DMS79 treated with DMSO at 0.1 percent for 48 hours (cell line): ENCODE measurements at regions not wholly inside any gene's neighbourhood (a gene's known extent, or its start where the extent isn't known, plus 50 kb on each side); places are given as distances from the start of the nearest gene placed in this dataset.

ENCODE experiments used
- DNase-seq: peaks from one replicate; lab custom pipeline; 2025; lab: John Stamatoyannopoulos, UW

DNA sequence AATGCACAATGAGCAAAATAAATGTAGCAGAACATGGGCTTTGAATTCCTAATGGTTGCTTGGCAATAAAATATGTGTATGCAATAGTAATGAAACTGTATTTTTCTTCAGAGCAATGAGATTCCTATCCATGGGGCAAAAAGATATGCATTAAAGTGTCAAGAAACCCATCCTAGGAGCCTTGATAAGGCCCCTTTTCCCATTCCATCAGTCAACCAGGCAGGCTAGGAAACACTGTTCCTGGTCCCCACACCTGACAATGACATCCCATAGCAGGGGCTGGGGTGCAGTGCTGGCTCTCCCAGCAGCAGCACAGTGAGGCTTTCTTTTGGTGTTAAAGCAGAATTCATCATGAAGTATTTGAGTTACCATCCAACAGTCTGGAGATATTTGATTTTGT lies 113.3 kb upstream of the AGTR1 start:
- DNase-seq: no peak

DNA sequence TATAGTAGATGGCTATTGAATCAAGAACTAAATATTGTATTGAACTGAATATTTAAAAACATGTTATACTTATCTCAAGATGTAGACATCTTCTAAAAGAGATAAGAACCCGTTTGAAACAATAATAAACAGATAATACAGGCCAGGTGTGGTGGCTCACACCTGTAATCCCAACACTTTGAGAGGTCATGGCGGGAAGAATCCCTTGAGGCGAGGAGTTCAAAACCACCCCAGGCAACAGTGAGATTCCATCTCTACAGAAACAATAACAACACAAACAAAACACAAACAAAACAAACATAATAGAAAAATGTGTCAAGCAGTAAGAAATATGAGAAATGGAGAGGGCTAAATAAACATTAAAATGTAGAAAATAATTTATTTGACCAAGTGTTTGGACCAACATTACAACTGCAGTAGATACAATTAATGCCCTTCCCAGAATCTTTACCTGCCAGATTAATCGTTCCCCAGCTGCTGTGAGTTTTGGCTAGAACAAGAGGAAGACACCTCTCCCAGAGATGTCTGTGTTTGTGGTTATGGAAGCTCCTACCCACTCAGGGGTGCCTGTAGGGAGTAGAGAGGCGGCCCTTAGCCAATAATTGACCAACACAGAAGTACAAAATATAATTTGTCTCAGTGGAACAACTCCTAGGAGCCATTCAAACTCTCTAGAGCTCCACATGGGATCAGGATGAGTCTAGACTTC lies 111.9 kb upstream of the AGTR1 start:
- no peak for DNase-seq

DNA sequence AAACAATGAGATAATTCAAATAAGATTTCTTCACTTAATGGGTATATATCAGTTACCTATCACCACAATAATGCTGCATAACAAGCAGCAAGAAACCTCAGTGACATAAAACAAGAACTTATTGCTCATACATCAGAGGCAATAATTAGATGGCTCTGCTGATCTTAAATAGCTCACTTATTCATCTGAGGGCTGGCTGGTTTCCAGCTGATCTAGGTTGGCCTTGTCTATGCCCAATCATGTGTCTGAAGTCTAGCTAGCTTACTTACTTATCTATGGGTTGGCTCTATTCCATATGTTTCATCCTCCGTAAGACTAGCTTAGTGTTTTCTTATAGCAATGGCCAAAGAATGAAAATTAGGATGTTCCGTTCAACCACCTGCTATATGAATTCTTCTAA lies 109.4 kb upstream of the AGTR1 start:
- DNase-seq: no peak

DNA sequence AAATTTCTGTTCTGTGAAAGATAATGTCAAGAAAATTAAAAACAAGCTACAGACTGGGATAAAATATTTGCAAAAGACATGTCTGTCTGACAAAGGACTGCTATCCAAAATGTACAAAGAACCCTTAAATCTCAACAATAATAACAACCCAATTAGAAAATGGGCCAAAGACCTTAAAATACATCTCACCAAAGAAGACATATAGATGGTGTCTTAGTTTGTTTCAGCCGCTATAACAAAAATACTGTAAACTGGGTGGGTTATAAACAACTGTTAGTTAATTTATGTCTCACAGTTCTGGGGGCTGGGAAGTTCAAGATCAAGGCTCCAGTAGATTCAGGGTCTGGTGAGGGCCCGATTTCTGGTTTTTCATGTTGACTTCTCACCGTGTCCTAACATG lies 106.2 kb upstream of the AGTR1 start:
- DNase-seq: no peak

DNA sequence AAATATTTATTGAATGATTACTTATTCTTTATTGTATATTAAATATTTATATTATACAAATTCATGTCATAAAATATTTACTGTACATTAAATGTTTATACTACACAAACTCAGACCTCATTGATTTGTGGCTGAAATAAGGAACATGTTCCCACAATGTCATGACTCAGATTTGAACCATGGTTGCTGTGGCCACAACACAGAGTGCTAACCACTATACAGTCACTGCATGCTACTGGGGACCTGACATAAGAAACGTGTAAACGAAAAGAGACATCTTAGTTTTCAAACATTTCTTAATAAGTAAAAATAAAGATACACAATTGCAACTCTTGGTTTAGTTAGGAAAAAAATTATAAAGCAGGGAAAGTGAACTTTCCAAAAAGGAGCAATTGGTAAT lies 99.1 kb upstream of the AGTR1 start:
- no peak for DNase-seq

DNA sequence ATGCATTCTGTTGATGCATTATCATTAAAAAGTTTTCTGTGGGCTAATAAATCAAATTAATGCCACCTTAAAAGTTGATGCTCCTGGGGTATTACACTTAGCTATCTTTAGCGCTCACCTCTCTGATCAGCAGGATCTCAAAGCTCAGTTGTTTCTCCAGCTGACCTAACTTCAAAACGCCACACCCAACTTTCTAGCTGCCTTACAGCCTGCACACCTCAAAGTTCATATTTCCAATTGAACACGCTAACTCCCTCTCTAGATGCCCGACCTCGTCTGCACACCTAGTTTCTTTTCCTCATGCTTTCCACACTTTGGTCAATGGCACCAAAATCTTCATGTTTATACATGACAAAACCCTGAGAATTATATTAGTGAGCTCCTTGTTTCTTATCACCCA lies 98.2 kb upstream of the AGTR1 start:
- no peak for DNase-seq

DNA sequence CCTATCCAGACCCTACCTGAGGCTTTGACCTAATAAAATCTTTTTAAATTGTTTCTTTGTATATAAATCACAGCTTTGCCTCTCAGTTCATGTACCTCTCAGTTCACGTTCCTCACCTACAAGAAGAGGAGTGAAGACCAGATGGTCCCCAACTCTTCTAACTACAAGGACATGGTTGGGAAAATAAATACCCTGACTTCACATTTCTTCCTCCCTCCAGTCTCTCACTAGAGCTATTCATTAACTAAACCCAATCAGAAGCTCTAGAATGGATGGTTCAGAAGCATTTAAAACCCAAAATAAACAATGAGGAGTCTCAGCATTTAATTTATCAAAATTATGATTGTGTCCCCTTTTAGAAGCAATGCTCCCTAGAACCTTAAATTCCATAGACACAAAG lies 97.3 kb upstream of the AGTR1 start:
- no peak for DNase-seq

DNA sequence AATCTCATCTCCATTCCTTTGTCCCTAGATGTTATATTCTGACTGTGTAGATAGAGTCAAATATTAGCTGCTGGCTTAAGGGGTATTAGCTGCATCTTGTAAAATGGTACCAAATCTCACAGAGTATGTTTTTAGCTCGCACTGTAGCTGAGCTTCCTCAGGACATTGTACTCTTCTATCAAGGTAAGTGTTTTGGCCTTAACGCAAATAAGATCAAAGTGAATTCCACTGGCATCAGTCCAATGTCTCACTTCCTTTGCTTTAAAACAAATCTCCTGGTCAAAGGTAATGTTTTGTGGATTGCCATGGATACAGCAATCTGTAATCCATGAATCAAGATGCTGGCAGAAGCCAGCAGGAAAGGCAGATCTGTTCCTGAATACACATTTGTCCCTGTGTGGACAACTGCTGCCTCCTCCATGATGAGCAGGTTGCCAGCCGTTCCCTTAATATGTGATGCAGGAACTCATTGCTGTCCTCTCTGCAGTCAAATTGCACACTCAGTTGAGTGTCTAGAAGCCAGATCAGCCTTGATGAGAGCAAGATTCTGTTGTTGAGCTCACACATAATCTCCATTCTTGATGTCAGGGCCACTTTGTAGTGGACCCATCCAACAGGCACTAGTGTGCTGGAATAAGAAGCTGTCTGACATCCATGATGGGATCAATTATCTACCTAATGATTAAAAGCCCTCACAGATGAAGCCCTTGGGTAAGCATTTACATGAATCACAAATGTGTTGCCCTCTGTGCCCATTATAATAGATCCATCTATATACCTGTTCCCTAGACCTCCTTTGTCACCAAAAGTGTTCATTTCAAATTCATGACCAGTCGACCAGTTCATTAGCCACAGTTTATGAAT lies 96.6 kb upstream of the AGTR1 start:
- no peak for DNase-seq

DNA sequence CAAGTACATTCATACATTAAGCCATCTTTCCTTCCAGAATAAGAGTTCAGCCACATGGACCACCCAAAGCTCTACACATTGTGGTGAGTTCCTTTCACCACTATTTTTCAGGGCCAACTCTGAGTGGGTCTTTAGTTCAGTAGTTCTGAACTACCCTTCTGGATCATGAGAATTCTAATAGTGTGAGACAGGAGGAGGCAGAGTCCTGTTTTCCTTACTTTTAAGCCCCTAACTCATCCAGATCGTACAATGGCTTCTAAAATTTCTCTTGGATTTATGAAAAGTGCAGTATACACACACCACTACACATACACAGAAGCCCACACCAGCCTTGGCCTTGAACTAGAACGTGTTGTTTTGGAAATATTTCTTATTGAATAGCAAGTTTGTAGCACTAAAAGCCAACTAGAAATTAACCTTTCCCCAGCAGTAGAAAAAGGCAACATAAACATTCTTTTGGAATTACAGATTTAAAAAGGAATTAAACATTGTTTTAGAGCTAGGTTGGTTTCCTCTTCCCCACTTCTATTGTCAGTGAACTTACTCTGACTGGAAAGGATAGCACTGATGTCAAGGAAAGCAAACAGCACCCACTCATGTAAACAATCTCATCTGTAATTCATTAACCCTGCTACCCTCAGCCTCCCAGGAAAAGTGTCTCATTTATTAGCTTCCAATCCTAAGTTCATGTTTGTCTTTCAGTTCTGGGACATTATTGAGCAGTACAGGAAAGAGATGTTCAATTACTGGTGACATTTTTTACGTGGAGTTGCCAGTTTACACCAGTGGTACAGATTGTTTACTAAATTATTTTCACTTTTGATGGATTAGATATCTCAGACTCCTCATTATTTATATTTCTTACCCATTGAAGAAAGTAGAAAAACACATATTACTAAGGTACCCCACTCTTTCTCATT lies 95.7 kb upstream of the AGTR1 start:
- no peak for DNase-seq

DNA sequence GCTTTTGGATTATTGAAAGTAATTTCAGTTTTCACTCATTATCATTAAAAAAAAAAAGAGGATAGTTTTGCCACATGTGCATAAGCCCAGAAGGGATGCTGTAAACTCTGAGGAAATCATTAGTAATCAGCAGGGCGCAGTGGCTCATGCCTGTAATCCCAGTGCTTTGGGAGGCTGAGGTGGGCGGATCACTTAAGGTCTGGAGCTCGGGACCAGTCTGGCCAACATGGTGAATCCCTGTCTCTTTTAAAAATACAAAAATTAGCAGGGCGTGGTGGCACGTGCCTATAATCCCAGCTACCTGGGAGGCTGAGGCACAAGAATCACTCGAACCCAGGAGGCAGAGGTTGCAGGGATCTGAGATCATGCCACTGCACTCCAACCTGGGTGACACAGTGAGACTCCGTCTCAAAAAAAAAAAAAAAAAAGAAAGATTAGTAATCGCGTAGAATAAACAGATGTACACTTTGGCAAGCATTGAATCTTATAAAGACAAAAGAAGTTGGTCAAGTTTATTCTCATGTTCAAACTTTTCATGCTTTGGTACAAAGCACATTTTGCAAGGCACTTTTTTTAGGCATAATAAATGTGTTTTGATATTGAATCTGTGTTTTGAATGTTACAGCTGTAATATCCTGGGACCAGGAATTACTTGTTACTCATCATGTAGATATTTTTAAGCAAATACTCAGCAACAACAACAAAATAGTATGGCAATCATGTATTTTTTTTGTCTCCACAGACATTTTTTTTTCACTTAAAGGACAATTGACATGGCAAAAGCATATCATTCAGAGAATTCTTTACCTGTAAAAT lies 93.2 kb upstream of the AGTR1 start:
- no peak for DNase-seq

DNA sequence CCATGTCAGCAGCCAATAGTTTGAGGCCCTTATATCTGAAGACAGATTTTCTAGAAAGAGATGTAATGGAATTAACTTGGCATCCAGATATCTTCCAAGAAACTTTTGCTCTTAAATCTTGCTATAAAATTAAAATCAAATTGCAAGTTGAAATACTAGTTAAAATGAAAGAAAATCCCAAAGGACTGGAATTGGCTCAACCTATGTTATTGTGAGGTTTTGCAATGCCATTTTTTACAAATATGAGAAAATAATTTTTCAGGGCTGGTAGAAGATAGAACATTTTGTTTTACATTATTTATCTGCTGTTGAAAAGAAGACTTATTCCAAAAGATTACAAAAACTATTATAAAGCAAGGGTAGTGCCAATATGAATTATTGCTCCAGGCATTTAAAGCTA lies 92.2 kb upstream of the AGTR1 start:
- DNase-seq: no peak

DNA sequence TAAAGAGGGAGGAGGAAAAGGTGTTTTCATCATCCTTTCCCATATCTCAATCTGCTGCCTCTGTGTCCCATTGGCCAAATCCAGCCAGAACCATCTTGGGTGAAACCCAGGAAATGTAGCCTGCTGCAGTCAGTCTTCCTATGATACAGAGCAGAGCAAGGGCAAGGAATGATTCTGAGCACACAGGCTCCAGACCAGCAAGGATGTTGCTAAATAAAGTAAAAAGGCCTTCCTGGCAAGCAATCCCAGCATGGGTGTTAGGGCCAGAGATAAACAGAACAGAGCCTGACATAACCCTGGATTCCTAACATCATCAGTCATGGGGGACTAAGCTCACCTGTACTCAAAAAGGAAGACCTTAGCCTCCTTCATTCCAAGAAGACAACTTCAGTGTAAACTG lies 90.7 kb upstream of the AGTR1 start:
- no peak for DNase-seq

DNA sequence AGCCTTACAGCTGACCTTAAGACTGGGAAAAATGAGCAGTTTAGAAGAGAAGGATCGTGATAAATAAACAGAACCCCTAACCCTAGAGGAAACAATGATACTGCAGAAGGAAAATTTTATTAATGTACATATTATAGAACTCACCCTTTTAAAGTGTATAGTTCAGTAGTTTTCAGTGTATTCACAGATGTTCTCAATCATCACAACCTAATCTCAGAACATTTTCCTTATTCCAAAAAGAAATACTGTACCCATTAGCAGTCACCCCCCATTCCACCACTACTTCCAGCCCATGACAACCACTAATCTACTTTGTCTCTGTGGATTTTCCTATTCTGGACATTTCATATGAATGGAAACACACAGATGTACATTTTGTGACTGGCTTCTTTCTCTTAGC lies 90.2 kb upstream of the AGTR1 start:
- DNase-seq: no peak

DNA sequence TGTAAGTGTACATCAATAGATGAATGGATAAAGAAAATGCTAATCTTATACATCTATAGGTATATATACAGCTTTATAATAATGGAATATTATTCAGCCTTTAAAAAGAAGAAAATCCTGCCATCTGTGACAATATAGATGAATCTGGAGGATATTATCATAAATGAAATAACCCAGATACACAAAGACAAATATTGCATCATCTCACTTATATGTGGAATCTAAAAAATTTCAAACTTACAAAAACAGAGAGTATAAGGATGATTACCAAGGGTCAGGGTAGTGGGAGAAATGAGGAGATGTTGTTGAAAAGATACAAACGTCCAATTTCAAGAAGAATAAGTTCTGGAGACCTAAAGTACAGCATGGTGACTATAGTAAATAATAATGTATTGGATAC lies 85.4 kb upstream of the AGTR1 start:
- no peak for DNase-seq

DNA sequence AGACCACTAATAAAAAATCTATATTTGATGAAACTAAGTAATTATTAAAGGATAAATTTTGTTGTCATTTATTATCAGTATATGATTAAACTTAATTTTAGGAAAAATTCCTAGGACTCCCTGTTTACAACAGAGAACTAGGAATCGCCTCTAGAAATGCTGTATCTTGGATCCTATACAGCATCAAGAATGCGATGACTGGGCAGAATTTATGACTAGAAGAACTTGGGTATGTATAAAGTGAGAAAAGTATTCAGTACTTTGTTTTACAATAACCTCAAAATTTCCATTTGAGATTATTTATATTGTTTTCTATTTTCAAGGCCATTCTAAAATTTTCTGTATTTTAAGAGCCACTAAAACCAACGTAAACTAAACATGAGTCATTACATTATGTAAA lies 82.3 kb upstream of the AGTR1 start:
- no peak for DNase-seq

DNA sequence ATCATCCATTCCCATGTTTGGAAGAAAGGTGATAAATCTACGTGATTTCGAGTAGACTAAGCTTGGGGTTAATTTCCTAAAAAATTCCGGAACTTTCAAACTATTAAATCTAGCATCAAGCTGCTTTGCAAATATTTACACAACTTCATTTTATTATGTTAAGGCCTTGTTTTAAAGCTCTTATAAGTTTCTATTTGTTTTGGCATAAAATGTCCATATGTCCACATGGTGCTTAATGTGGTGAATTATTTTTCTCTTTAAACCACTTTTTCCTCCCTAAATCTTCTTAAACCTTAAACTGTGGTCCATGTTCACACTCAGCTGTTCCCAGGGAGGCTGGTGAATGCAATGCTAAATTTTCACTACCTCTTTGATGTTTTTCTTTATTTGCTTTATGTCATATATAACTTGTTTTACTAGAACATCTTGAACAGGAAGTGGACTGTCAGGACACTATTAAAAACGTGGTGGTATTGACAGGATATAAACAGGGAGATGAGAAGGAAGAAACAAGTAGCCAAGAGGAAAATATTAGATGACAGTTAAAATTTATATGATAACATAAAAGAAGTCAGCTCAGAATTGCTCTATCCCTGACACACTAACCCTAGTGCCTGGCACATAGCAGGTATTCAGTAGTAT lies 72.5 kb upstream of the AGTR1 start:
- DNase-seq: no peak

DNA sequence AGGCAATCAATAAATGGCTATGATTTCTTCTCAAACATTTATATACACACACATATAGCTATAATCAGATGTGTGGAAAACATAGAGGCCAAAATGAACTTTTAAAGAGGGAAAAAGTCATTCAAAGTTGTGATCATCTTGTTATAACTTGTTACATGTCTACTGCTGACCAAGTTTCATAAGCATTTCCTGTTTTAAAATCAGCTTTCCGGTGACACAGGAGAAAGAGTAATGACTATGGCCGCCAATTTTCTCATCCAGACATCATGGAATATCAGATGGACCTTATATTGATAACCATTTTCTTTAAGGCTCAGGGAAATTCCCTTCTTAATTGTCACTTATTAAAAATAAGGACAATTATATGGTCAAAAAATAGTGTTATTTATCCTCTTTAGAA lies 71.7 kb upstream of the AGTR1 start:
- DNase-seq: no peak

DNA sequence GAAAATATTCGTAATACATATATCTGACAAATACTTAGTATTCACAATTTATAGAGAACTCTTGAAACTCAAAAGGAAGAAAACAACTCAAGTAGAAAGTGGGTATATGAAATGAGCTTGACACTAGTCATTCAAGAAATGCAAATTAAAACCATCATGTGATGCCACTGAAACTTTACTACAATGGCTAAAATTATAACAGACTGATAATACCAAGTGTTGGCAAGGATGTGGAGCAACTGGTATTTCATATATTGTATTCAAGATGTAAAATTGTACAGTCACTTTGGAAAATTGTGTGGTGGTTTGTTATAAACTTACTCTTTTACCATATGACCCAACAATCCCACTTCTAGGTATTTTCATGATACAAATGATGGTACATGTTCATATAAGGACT lies 68.7 kb upstream of the AGTR1 start:
- DNase-seq: no peak

DNA sequence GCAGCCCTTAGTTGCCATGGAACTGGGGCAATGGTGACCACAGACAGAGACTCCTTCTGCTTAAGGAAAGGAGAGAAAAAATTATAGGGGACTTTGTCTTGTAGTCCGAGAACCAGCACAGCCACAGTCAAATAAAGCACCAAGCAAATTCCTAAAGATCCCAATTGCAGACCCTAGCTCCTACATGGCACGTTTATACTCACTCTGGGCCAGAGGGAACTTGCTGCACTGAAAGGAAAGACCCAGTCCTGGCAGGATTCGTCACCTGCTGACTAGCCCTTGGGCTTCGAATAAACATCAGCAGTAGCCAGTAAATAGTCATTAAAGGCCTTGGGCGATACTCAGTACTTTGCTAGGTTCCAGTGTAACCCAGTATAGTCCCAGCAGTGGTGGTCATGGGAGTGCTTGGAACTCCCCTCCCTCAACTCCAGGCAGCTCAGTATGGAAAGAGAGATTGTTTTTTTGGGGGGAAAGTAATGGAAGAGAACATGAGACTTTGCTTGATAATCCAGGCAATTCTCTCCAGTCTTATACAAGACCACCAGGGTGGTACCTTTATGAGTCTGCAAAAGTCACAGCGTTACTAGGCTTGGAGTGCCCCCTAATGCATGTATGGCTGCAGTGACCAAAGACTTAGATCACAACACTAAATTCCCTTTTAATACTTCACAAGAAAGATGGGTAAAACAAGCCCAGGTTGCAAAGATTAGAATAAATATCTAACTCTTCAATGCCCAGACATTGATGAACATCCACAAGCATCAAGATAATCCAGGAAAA lies 66.4 kb upstream of the AGTR1 start:
- no peak for DNase-seq

DNA sequence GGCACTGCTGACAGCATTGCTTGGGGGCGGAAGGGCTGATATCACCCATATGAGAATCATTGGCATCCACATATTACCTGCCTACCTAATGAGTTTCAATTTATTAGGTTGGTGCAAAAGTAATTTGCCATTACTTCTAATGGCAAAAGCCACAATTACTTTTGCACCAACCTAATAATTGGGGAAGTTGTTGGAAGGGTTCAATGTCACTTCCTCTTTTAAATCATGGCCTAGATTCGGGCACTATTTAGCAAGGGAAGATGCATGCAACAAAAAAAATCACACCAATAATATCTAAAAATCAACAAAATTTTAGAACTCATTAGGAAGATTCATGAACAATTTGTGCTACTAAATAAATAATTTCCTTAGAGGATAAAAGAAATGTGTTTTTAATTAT lies 56.0 kb upstream of the AGTR1 start:
- no peak for DNase-seq

DNA sequence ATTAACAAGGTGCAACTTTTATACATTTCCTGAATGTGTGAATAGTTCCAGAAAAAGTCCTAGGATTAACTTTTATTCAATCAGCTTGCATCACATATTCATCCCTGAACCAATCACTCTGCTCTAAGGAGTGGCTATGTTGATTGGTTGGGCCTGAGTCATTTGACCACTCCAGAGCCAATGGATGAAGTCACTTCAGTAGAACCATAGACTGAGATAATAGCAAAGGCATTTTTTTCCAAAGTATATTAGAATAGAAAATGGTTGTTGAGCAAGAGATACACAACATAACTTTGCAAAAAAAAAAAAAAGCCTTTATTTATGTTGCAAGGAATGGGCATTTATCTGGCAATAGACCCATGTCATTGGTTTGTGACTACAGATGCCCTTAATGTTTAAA lies 55.5 kb upstream of the AGTR1 start:
- no peak for DNase-seq
